ENCODE measurements at regions not wholly inside any gene's neighbourhood (a gene's known extent, or its start where the extent isn't known, plus 50 kb on each side); places are given as distances from the start of the nearest gene placed in this dataset.
"Not testable (repeated sequence)": the region's sequence is repeated elsewhere in the genome, so short reads cannot be mapped to it uniquely, and the experiment has no call there.

GRCh38 chr13:52925251-52925650 lies 76.8 kb upstream of the PCDH8 start:
- in situ Hi-C loops (cut with HindIII; ENCODE audit: low pct_unique_long_range_greater_than_20kb, low sequenced_read_pairs) = no loop called here
- no peak for DNase-seq (ENCODE audit: low read depth in 1 of 2, low spot score in 1 of 2)
- no peak for TF ChIP-seq JUND (IDR thresholded peaks at IDR 0.05; ENCODE audit: low read depth)

GRCh38 chr13:52924289-52925148 lies 76.1 kb upstream of the PCDH8 start:
- in situ Hi-C loops (cut with HindIII; ENCODE audit: low pct_unique_long_range_greater_than_20kb, low sequenced_read_pairs) = no loop called here
- DNase-seq (ENCODE audit: low read depth in 1 of 2, low spot score in 1 of 2) = no peak
- no peak for TF ChIP-seq JUND (IDR thresholded peaks at IDR 0.05; ENCODE audit: low read depth)

- no peak for DNase-seq (ENCODE audit: low read depth in 1 of 2, low spot score in 1 of 2)
- TF ChIP-seq JUND (IDR thresholded peaks at IDR 0.05; ENCODE audit: low read depth) = no peak
- in situ Hi-C loops (cut with HindIII; ENCODE audit: low pct_unique_long_range_greater_than_20kb, low sequenced_read_pairs) = no loop called here
These were observed 74.5 kb upstream of the PCDH8 start for GRCh38 chr13:52922961-52923360.

GRCh38 chr13:52921194-52921593 lies 72.8 kb upstream of the PCDH8 start:
- in situ Hi-C loops (cut with HindIII; ENCODE audit: low pct_unique_long_range_greater_than_20kb, low sequenced_read_pairs) = no loop called here
- no peak for DNase-seq (ENCODE audit: low read depth in 1 of 2, low spot score in 1 of 2)
- TF ChIP-seq JUND (IDR thresholded peaks at IDR 0.05; ENCODE audit: low read depth) = no peak

GRCh38 chr13:52916486-52916990 lies 68.1 kb upstream of the PCDH8 start:
- DNase-seq (ENCODE audit: low read depth in 1 of 2, low spot score in 1 of 2) = no peak
- in situ Hi-C loops (cut with HindIII; ENCODE audit: low pct_unique_long_range_greater_than_20kb, low sequenced_read_pairs) = no loop called here
- TF ChIP-seq JUND (IDR thresholded peaks at IDR 0.05; ENCODE audit: low read depth) = no peak

- in situ Hi-C loops (cut with HindIII; ENCODE audit: low pct_unique_long_range_greater_than_20kb, low sequenced_read_pairs) = no loop called here
- no peak for DNase-seq (ENCODE audit: low read depth in 1 of 2, low spot score in 1 of 2)
- no peak for TF ChIP-seq JUND (IDR thresholded peaks at IDR 0.05; ENCODE audit: low read depth)
These were observed 62.9 kb upstream of the PCDH8 start for GRCh38 chr13:52911340-52911739.

- DNase-seq (ENCODE audit: low read depth in 1 of 2, low spot score in 1 of 2); in situ Hi-C loops (cut with HindIII; ENCODE audit: low pct_unique_long_range_greater_than_20kb, low sequenced_read_pairs): not testable (repeated sequence)
These were observed 61.9 kb upstream of the PCDH8 start for GRCh38 chr13:52910318-52910717.

- no peak for TF ChIP-seq JUND (IDR thresholded peaks at IDR 0.05; ENCODE audit: low read depth)
- in situ Hi-C loops (cut with HindIII; ENCODE audit: low pct_unique_long_range_greater_than_20kb, low sequenced_read_pairs) = no loop called here
- no peak for DNase-seq (ENCODE audit: low read depth in 1 of 2, low spot score in 1 of 2)
These were observed 57.9 kb upstream of the PCDH8 start for GRCh38 chr13:52906122-52906903.

- TF ChIP-seq JUND (IDR thresholded peaks at IDR 0.05; ENCODE audit: low read depth) = no peak
- in situ Hi-C loops (cut with HindIII; ENCODE audit: low pct_unique_long_range_greater_than_20kb, low sequenced_read_pairs) = no loop called here
- no peak for DNase-seq (ENCODE audit: low read depth in 1 of 2, low spot score in 1 of 2)
These were observed 57.3 kb upstream of the PCDH8 start for GRCh38 chr13:52905701-52906100.

GRCh38 chr13:52903320-52903719 lies 54.9 kb upstream of the PCDH8 start:
- no peak for DNase-seq (ENCODE audit: low read depth in 1 of 2, low spot score in 1 of 2)
- no peak for TF ChIP-seq JUND (IDR thresholded peaks at IDR 0.05; ENCODE audit: low read depth)
- in situ Hi-C loops (cut with HindIII; ENCODE audit: low pct_unique_long_range_greater_than_20kb, low sequenced_read_pairs) = no loop called here

GRCh38 chr13:52899206-52899605 lies 50.8 kb upstream of the PCDH8 start:
- TF ChIP-seq JUND (IDR thresholded peaks at IDR 0.05; ENCODE audit: low read depth) = no peak
- in situ Hi-C loops (cut with HindIII; ENCODE audit: low pct_unique_long_range_greater_than_20kb, low sequenced_read_pairs) = no loop called here
- no peak for DNase-seq (ENCODE audit: low read depth in 1 of 2, low spot score in 1 of 2)

Measured in T47D (cell line).